Loucy (cell line): ENCODE measurements at regions not wholly inside any gene's neighbourhood (a gene's known extent, or its start where the extent isn't known, plus 50 kb on each side); places are given as distances from the start of the nearest gene placed in this dataset.

ENCODE experiments used
- H2AFZ ChIP-seq: fragments of 200-600 bp; sonication (generic); 2 replicates; pipeline ENCODE4 v1.6.0; 2016; ENCODE audit warnings: antibody characterized with exemption, mild to moderate bottlenecking, low read length, moderate library complexity
- H3F3A ChIP-seq: fragments of 200-600 bp; 2 replicates; pipeline ENCODE4 v1.6.0; 2016; ENCODE audit warnings: antibody characterized with exemption, low read depth, mild to moderate bottlenecking
- H3K27me3 ChIP-seq: fragments of 200-600 bp; sonication (generic); 2 replicates; pipeline ENCODE4 v1.6.1; 2014; ENCODE audit warnings: low read length, mild to moderate bottlenecking; ENCODE audit not compliant: insufficient read depth, poor library complexity, severe bottlenecking
- H3K36me3 ChIP-seq: fragments of 200-600 bp; sonication (generic); 2 replicates; pipeline ENCODE4 v1.6.1; 2016; ENCODE audit warnings: low read length; ENCODE audit not compliant: insufficient read depth
- H3K4me1 ChIP-seq: fragments of 200-600 bp; sonication (generic); 2 replicates; pipeline ENCODE4 v1.5.1; 2014; ENCODE audit warnings: low read length, mild to moderate bottlenecking; ENCODE audit not compliant: insufficient read depth, poor library complexity, severe bottlenecking
- H3K4me2 ChIP-seq: fragments of 200-600 bp; sonication (generic); 2 replicates; pipeline ENCODE4 v1.6.0; 2014; ENCODE audit warnings: antibody characterized with exemption, low read length, low read depth, mild to moderate bottlenecking; ENCODE audit not compliant: poor library complexity, severe bottlenecking
- H3K4me3 ChIP-seq: fragments of 200-600 bp; sonication (generic); 2 replicates; pipeline ENCODE4 v1.5.1; 2014; ENCODE audit warnings: low read length, mild to moderate bottlenecking, mixed read lengths; ENCODE audit not compliant: poor library complexity, severe bottlenecking
- H3K79me2 ChIP-seq: fragments of 200-600 bp; sonication (generic); 2 replicates; pipeline ENCODE4 v1.6.1; 2014; ENCODE audit warnings: low read length; ENCODE audit not compliant: insufficient read depth
- H3K9ac ChIP-seq: fragments of 200-600 bp; sonication (generic); 2 replicates; pipeline ENCODE4 v1.6.0; 2014; ENCODE audit warnings: mild to moderate bottlenecking, low read depth, low read length, moderate library complexity; ENCODE audit not compliant: poor library complexity, severe bottlenecking
- H3K9me2 ChIP-seq: fragments of 200-600 bp; sonication (generic); replicated peaks from 2 replicates; pipeline ENCODE4 v1.6.1; 2016; ENCODE audit warnings: low read depth, low read length, mixed read lengths
- H3K9me3 ChIP-seq: fragments of 200-600 bp; sonication (generic); 2 replicates; pipeline ENCODE4 v1.6.1; 2014; ENCODE audit warnings: mild to moderate bottlenecking, antibody characterized with exemption, low read length, low read depth; ENCODE audit not compliant: insufficient read depth
- H4K20me1 ChIP-seq: fragments of 200-600 bp; sonication (generic); 2 replicates; pipeline ENCODE4 v1.6.0; 2014; ENCODE audit warnings: antibody characterized with exemption, low read length, mild to moderate bottlenecking; ENCODE audit not compliant: insufficient read depth, poor library complexity, severe bottlenecking
- CTCF ChIP-seq: fragments of 200-600 bp; sonication (generic); conservative IDR thresholded peaks from 2 replicates; pipeline ENCODE4 v1.5.1; 2014; ENCODE audit warnings: mild to moderate bottlenecking, antibody characterized with exemption, low read length
- EZH2phosphoT487 ChIP-seq: fragments of 200-600 bp; IDR thresholded peaks from 2 replicates; pipeline ENCODE4 v1.6.1; 2018; ENCODE audit warnings: antibody characterized with exemption, mild to moderate bottlenecking, moderate library complexity, borderline replicate concordance

GRCh38 chr5:120043431-120043830 is 414.1 kb downstream of the FAM170A start:
- H3K9me2 ChIP-seq: no peaks in the 10 kb centered on the region
- no peaks in the 10 kb centered on the region for H3K9me3 ChIP-seq
- H4K20me1 ChIP-seq: no peaks in the 10 kb centered on the region
- no peaks in the 10 kb centered on the region for H3K4me1 ChIP-seq
- TF ChIP-seq CTCF (no peak), EZH2phosphoT487 (no peak)
- H3K9ac ChIP-seq: no peak overlapping the region
- no peaks in the 10 kb centered on the region for H3F3A ChIP-seq
- no peak overlapping the region for H3K4me3 ChIP-seq
- H3K36me3 ChIP-seq: no peaks in the 10 kb centered on the region
- H3K4me2 ChIP-seq: no peak overlapping the region
- H3K79me2 ChIP-seq: no peaks in the 10 kb centered on the region
- H3K27me3 ChIP-seq: no peaks in the 10 kb centered on the region
- no peak overlapping the region for H2AFZ ChIP-seq

GRCh38 chr5:120052916-120053828 is 410.9 kb upstream of the PRR16 start:
- Histone ChIP-seq H2AFZ (no peak overlapping the region), H3K9ac (no peak overlapping the region), H3K4me2 (no peak overlapping the region), H3K36me3 (no peaks in the 10 kb centered on the region), H3K4me1 (no peaks in the 10 kb centered on the region), H3K79me2 (no peaks in the 10 kb centered on the region), H3K9me3 (no peaks in the 10 kb centered on the region), H3K9me2 (no peaks in the 10 kb centered on the region), H3F3A (no peaks in the 10 kb centered on the region), H3K27me3 (no peaks in the 10 kb centered on the region), H4K20me1 (no peaks in the 10 kb centered on the region), H3K4me3 (no peak overlapping the region)
- no peak for TF ChIP-seq CTCF
- no peak for TF ChIP-seq EZH2phosphoT487

DNA sequence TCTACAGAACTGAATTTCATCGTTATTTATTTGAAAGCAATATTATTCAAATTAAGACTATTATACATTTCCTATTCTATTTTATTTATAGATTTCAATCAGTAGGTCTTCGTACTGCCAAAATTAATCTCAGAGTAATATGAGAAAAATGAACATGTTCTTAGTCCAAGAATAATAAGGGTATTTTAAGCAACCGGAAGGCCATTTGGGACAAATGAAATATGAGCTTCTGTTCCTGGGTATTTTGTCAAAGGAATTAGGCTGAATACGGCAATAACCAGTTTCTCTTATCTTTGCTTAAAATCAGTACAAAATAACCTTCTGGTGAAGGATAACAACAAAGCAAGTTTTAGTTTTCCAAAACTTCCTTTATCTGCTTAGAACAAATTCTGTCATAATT is 410.3 kb upstream of the PRR16 start:
- H3K9me2 ChIP-seq: no peaks in the 10 kb centered on the region
- no peaks in the 10 kb centered on the region for H4K20me1 ChIP-seq
- H3K4me3 ChIP-seq: no peak overlapping the region
- no peaks in the 10 kb centered on the region for H3K36me3 ChIP-seq
- H3K79me2 ChIP-seq: no peaks in the 10 kb centered on the region
- no peak overlapping the region for H3K9ac ChIP-seq
- H3K9me3 ChIP-seq: no peaks in the 10 kb centered on the region
- TF ChIP-seq EZH2phosphoT487 (no peak), CTCF (no peak)
- H3K4me1 ChIP-seq: no peaks in the 10 kb centered on the region
- no peak overlapping the region for H3K4me2 ChIP-seq
- H2AFZ ChIP-seq: no peak overlapping the region
- no peaks in the 10 kb centered on the region for H3K27me3 ChIP-seq
- no peaks in the 10 kb centered on the region for H3F3A ChIP-seq
